ENCODE measurements at regions not wholly inside any gene's neighbourhood (a gene's known extent, or its start where the extent isn't known, plus 50 kb on each side); places are given as distances from the start of the nearest gene placed in this dataset.
"Not testable (repeated sequence)": the region's sequence is repeated elsewhere in the genome, so short reads cannot be mapped to it uniquely, and the experiment has no call there.

DNA sequence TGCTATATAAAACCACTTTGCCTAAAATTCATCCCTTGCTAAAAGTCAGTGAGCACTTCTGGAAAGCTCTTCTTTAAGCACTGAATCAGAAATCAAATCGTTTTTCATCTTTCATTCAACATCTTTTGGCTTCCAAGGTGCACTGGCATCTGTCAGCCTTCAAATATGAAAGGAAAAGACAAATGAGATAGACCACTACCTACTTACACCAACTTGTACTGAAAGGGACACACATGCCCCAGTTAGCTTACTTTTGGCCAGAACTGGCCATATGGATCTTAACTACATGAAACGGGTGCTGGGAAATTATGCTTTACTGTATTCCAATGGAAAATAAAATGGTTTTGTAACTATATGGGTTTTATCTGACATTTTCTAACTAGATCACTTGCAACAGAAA lies 332.0 kb upstream of the ARPP21 start:
- intact Hi-C loops (cut with micrococcal nuclease; ENCODE audit: unreplicated experiment): no loop called here
- DNase-seq (ENCODE audit: low read depth, low spot score) (no peak), ATAC-seq (no peak), FAIRE-seq (no peak)
- SMC1A ChIA-PET (ENCODE audit: uncharacterized antibody, unreplicated experiment): no interaction called here
- CTCF ChIA-PET: no interaction called here
- TF ChIP-seq BRCA1 (IDR thresholded peaks at IDR 0.05; ENCODE audit: low read depth, low read length): no peak
- TF ChIP-seq SUPT20H (IDR thresholded peaks at IDR 0.05; ENCODE audit: borderline replicate concordance, control insufficient read depth, low read depth, low read length): no peak
- no peak for TF ChIP-seq MTA3 (IDR thresholded peaks at IDR 0.05; ENCODE audit: borderline replicate concordance, low read length)
- TF ChIP-seq MXI1 (IDR thresholded peaks at IDR 0.05; ENCODE audit: low read depth, low read length): no peak
- TF ChIP-seq RB1 (IDR thresholded peaks at IDR 0.05; ENCODE audit: borderline replicate concordance): no peak
- TF ChIP-seq ASH2L (IDR thresholded peaks at IDR 0.05; ENCODE audit: borderline replicate concordance, low read depth): no peak
- no peak for TF ChIP-seq SIN3A (IDR thresholded peaks at IDR 0.05; ENCODE audit: low read depth, low read length)
- TF ChIP-seq BCLAF1 (IDR thresholded peaks at IDR 0.05): no peak
- TF ChIP-seq, protein P1, sequence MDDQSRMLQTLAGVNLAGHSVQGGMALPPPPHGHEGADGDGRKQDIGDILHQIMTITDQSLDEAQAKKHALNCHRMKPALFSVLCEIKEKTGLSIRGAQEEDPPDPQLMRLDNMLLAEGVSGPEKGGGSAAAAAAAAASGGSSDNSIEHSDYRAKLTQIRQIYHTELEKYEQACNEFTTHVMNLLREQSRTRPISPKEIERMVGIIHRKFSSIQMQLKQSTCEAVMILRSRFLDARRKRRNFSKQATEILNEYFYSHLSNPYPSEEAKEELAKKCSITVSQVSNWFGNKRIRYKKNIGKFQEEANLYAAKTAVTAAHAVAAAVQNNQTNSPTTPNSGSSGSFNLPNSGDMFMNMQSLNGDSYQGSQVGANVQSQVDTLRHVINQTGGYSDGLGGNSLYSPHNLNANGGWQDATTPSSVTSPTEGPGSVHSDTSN (IDR thresholded peaks at IDR 0.05; ENCODE audit: insufficient replicate concordance, low read depth, low read length): no peak
- TF ChIP-seq YBX1 (IDR thresholded peaks at IDR 0.05): no peak
- no TSS peak for BruUV-seq (replicated peaks)
- H3K4me1 ChIP-seq (ENCODE audit: control insufficient read depth, insufficient read depth, low read length): no peaks in the 10 kb centered on the region
- H3K36me3 ChIP-seq (ENCODE audit: control insufficient read depth in 2 of 2, insufficient read depth in 2 of 2, low read length in 1 of 2): no peaks in the 10 kb centered on the region
- RAD21 ChIA-PET (ENCODE audit: unreplicated experiment): no interaction called here
- H3K9ac ChIP-seq (ENCODE audit: control insufficient read depth, insufficient read depth, low read length): no peak overlapping the region
- H3K4me3 ChIP-seq: no peak overlapping the region
- no peaks in the 10 kb centered on the region for H3K27me3 ChIP-seq (replicated peaks in 1 of 2; ENCODE audit: control insufficient read depth in 2 of 2, insufficient read depth in 2 of 2, low read length in 1 of 2)
- H3K9me3 ChIP-seq (replicated peaks; ENCODE audit: control insufficient read depth, insufficient read depth, low read length): no peaks in the 10 kb centered on the region
- H3K27ac ChIP-seq (ENCODE audit: control insufficient read depth, insufficient read depth): no peak overlapping the region
- 25% methylated on average over 2 of the region's 2 CpGs for WGBS (ENCODE audit: insufficient coverage, insufficient replicate concordance, low lambda C conversion rate, missing lambda C conversion rate)
- no peaks in the 10 kb centered on the region for H3K79me2 ChIP-seq (ENCODE audit: control insufficient read depth, insufficient read depth, low read length)
- no peak overlapping the region for H3K4me2 ChIP-seq (ENCODE audit: control insufficient read depth, insufficient read depth)
- H4K20me1 ChIP-seq (ENCODE audit: control insufficient read depth, insufficient read depth): no peaks in the 10 kb centered on the region
- H2AFZ ChIP-seq (ENCODE audit: control insufficient read depth, low read depth, low read length): no peak overlapping the region
- POLR2A ChIA-PET: no interaction called here
- in situ Hi-C loops (cut with MboI): no loop called here

GRCh38 chr3:35316841-35317240 lies 322.5 kb upstream of the ARPP21 start:
- WGBS (ENCODE audit: insufficient coverage, insufficient replicate concordance, low lambda C conversion rate, missing lambda C conversion rate): 50% methylated on average over 2 of the region's 2 CpGs
- H3K4me1 ChIP-seq (ENCODE audit: control insufficient read depth, insufficient read depth, low read length); H4K20me1 ChIP-seq (ENCODE audit: control insufficient read depth, insufficient read depth); H3K9me3 ChIP-seq (replicated peaks; ENCODE audit: control insufficient read depth, insufficient read depth, low read length); FAIRE-seq; DNase-seq (ENCODE audit: low read depth, low spot score); intact Hi-C loops (cut with micrococcal nuclease; ENCODE audit: unreplicated experiment); SMC1A ChIA-PET (ENCODE audit: uncharacterized antibody, unreplicated experiment); H3K9ac ChIP-seq (ENCODE audit: control insufficient read depth, insufficient read depth, low read length); H2AFZ ChIP-seq (ENCODE audit: control insufficient read depth, low read depth, low read length); H3K27ac ChIP-seq (ENCODE audit: control insufficient read depth, insufficient read depth); BruUV-seq (replicated peaks); in situ Hi-C loops (cut with MboI); H3K4me3 ChIP-seq; H3K27me3 ChIP-seq (replicated peaks in 1 of 2; ENCODE audit: control insufficient read depth in 2 of 2, insufficient read depth in 2 of 2, low read length in 1 of 2); H3K36me3 ChIP-seq (ENCODE audit: control insufficient read depth in 2 of 2, insufficient read depth in 2 of 2, low read length in 1 of 2); ATAC-seq; RAD21 ChIA-PET (ENCODE audit: unreplicated experiment); H3K4me2 ChIP-seq (ENCODE audit: control insufficient read depth, insufficient read depth); POLR2A ChIA-PET; H3K79me2 ChIP-seq (ENCODE audit: control insufficient read depth, insufficient read depth, low read length): not testable (repeated sequence)
- CTCF ChIA-PET: interaction anchor here (0.5 kb wide), 1 partner anchor 1936 kb away, joined by 3 read pairs; no protein-coding TSS in a partner anchor
